AG04450 (cell line): ENCODE measurements at regions not wholly inside any gene's neighbourhood (a gene's known extent, or its start where the extent isn't known, plus 50 kb on each side); places are given as distances from the start of the nearest gene placed in this dataset.

Experiments
- CTCF ChIA-PET: fragments of 300-600, 350-600 bp; formaldehyde crosslinking; extraction: SDS; loops from one replicate; lab custom pipeline; 2022; ENCODE audit warnings: antibody characterized with exemption, inconsistent platforms; lab: Charles Lee
- POLR2A ChIA-PET: fragments of 350-600 bp; formaldehyde crosslinking; extraction: SDS; loops from one replicate; lab custom pipeline; 2021; ENCODE audit warnings: antibody characterized with exemption, inconsistent platforms; lab: Yijun Ruan, JAX
- DNase-seq: peaks from one replicate; pipeline ENCODE4 v3.0.0-alpha.2; 2011; ENCODE audit warnings: low read depth, low spot score
- H3K27ac ChIP-seq: one replicate; pipeline ENCODE4 v1.5.1; 2012; ENCODE audit warnings: low read depth, low read length, control low read depth
- H3K27me3 ChIP-seq: one replicate; pipeline ENCODE4 v1.6.0; 2012; ENCODE audit warnings: low read length; ENCODE audit not compliant: control insufficient read depth, insufficient read depth
- H3K4me3 ChIP-seq: 2 replicates; pipeline ENCODE4 v1.5.1; 2011; ENCODE audit warnings: mild to moderate bottlenecking, low read depth, low read length, control low read depth
- H3K9me3 ChIP-seq: 2 replicates; pipeline ENCODE4 v1.5.1; 2012; ENCODE audit warnings: low read length; ENCODE audit not compliant: control insufficient read depth, insufficient read depth
- CTCF ChIP-seq: IDR thresholded peaks from 2 replicates; pipeline ENCODE4 v1.5.1; 2011; ENCODE audit warnings: low read depth, low read length, control low read depth, inconsistent platforms

- no peak overlapping the region for H3K27ac ChIP-seq
- no peak for DNase-seq
- no peak overlapping the region for H3K4me3 ChIP-seq
- TF ChIP-seq CTCF = no peak
- ChIA-PET POLR2A (no interaction called here), CTCF (no interaction called here)
- no peaks in the 10 kb centered on the region for H3K9me3 ChIP-seq
- no peaks in the 10 kb centered on the region for H3K27me3 ChIP-seq
Observed at GRCh38 chr16:73396556-73396955, 348.6 kb upstream of the ZFHX3 start.

GRCh38 chr16:73390936-73391335, 343.0 kb upstream of the ZFHX3 start:
- Histone ChIP-seq H3K27ac (no peak overlapping the region), H3K27me3 (no peaks in the 10 kb centered on the region), H3K4me3 (no peak overlapping the region), H3K9me3 (no peaks in the 10 kb centered on the region)
- TF ChIP-seq CTCF = no peak
- ChIA-PET POLR2A (no interaction called here), CTCF (interaction anchor here (0.5 to 1.0 kb wide), 3 partner anchors 9 to 558 kb away, joined by 3 read pairs; no protein-coding TSS in a partner anchor)
- DNase-seq = no peak

- POLR2A ChIA-PET = no interaction called here
- DNase-seq = no peak
- Histone ChIP-seq H3K27ac (no peak overlapping the region), H3K27me3 (no peaks in the 10 kb centered on the region), H3K9me3 (no peaks in the 10 kb centered on the region), H3K4me3 (no peak overlapping the region)
- CTCF ChIA-PET = interaction anchor here (0.5 to 1.0 kb wide), 3 partner anchors 8 to 558 kb away, joined by 3 read pairs; no protein-coding TSS in a partner anchor
- TF ChIP-seq CTCF = no peak
Observed at GRCh38 chr16:73390491-73390890, 342.6 kb upstream of the ZFHX3 start.

DNA sequence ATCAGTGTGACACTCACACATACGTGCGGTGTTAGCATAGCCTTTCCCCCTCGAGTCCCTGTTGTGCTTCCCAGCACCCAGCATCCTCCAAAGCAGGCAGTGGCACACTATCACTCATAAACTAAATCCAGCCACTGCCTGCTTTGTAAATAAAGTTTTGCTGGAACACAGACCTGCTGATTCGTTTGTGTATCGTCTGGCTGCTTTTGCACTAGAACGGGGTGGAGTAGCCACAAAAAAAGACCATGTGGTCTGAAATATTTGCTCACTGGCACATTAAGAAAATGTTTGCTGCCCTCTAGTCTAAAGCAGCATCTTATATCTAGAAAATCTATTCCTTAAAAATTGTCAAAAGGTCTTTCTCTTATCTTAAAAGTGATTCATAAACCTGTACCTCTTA, 341.2 kb upstream of the ZFHX3 start:
- Histone ChIP-seq H3K4me3 (no peak overlapping the region), H3K27me3 (no peaks in the 10 kb centered on the region), H3K9me3 (no peaks in the 10 kb centered on the region), H3K27ac (no peak overlapping the region)
- no peak for DNase-seq
- CTCF ChIA-PET = no interaction called here
- no peak for TF ChIP-seq CTCF
- POLR2A ChIA-PET = no interaction called here

DNA sequence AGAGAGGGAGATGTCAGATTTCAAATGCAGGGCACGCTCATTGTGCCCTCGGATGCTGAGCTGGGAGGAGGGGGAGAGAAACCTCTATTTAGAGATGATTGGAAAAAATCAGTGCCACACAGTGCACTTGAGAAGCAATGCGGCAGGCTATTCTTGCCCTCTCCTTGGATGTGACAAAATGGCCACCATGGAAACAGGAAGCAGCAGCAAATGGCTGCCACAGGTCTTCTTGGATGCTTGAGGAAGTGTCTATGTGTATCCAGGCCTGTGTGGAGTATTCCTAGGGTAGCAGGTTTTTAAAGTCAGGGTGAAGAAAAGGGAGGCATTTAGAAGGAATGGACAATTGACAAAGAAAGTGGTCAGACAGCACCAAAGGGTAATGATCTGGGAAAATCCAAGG, 340.1 kb upstream of the ZFHX3 start:
- Histone ChIP-seq H3K9me3 (no peaks in the 10 kb centered on the region), H3K4me3 (no peak overlapping the region), H3K27ac (no peak overlapping the region), H3K27me3 (no peaks in the 10 kb centered on the region)
- ChIA-PET CTCF (no interaction called here), POLR2A (interaction anchor here (0.6 kb wide), 1 partner anchor 555 kb away, joined by 3 read pairs; no protein-coding TSS in a partner anchor)
- DNase-seq = no peak
- no peak for TF ChIP-seq CTCF
